ENCODE measurements at regions not wholly inside any gene's neighbourhood (a gene's known extent, or its start where the extent isn't known, plus 50 kb on each side); places are given as distances from the start of the nearest gene placed in this dataset.

DNA sequence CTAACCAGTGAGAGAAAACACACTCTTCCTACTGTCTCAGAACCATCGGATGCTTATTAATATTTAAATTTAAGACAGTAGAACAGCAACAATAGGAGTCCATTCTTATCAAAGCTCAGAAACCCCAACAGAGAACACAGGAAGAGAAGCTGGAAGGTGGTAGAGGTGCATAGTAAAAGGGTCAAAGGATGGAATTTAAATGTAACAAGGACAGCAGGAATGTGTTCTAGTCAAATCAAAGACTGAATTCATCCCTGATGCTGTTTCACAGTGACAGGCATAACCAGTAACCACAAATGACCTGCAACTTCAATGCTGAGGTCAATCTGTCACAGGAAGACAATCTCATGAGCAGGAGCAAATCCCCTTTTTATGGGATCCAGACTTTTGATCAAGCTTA lies 1259.7 kb downstream of the XPNPEP1 start:
- TF ChIP-seq, protein P1, sequence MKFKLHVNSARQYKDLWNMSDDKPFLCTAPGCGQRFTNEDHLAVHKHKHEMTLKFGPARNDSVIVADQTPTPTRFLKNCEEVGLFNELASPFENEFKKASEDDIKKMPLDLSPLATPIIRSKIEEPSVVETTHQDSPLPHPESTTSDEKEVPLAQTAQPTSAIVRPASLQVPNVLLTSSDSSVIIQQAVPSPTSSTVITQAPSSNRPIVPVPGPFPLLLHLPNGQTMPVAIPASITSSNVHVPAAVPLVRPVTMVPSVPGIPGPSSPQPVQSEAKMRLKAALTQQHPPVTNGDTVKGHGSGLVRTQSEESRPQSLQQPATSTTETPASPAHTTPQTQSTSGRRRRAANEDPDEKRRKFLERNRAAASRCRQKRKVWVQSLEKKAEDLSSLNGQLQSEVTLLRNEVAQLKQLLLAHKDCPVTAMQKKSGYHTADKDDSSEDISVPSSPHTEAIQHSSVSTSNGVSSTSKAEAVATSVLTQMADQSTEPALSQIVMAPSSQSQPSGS (CRISPR knock-in tag; IDR thresholded peaks at IDR 0.05; ENCODE audit: borderline replicate concordance, low read depth) = no peak
- TF ChIP-seq, protein P2, sequence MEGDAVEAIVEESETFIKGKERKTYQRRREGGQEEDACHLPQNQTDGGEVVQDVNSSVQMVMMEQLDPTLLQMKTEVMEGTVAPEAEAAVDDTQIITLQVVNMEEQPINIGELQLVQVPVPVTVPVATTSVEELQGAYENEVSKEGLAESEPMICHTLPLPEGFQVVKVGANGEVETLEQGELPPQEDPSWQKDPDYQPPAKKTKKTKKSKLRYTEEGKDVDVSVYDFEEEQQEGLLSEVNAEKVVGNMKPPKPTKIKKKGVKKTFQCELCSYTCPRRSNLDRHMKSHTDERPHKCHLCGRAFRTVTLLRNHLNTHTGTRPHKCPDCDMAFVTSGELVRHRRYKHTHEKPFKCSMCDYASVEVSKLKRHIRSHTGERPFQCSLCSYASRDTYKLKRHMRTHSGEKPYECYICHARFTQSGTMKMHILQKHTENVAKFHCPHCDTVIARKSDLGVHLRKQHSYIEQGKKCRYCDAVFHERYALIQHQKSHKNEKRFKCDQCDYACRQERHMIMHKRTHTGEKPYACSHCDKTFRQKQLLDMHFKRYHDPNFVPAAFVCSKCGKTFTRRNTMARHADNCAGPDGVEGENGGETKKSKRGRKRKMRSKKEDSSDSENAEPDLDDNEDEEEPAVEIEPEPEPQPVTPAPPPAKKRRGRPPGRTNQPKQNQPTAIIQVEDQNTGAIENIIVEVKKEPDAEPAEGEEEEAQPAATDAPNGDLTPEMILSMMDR (IDR thresholded peaks at IDR 0.05) = no peak
- no peak for TF ChIP-seq ESRRA (CRISPR knock-in tag; IDR thresholded peaks at IDR 0.05; ENCODE audit: borderline replicate concordance)

Measured in WTC11 (cell line).